ENCODE measurements at regions not wholly inside any gene's neighbourhood (a gene's known extent, or its start where the extent isn't known, plus 50 kb on each side); places are given as distances from the start of the nearest gene placed in this dataset.
"Not testable (repeated sequence)": the region's sequence is repeated elsewhere in the genome, so short reads cannot be mapped to it uniquely, and the experiment has no call there.

- DNase-seq, result no peak
Observed at GRCh38 chr11:79670882-79671281, 230.1 kb upstream of the TENM4 start.

- no peak for DNase-seq
Observed at GRCh38 chr11:79668575-79668974, 227.7 kb upstream of the TENM4 start.

- no peak for DNase-seq
Observed at GRCh38 chr11:79667380-79667779, 226.6 kb upstream of the TENM4 start.

GRCh38 chr11:79663017-79663416, 222.2 kb upstream of the TENM4 start:
- no peak for DNase-seq

- no peak for DNase-seq
Observed at GRCh38 chr11:79661373-79661772, 220.5 kb upstream of the TENM4 start.

GRCh38 chr11:79648766-79649520, 208.1 kb upstream of the TENM4 start:
- DNase-seq, result no peak

- DNase-seq, result no peak
Observed at GRCh38 chr11:79637219-79637618, 196.4 kb upstream of the TENM4 start.

- no peak for DNase-seq
Observed at GRCh38 chr11:79634905-79635304, 194.1 kb upstream of the TENM4 start.

- no peak for DNase-seq
Observed at GRCh38 chr11:79627281-79627680, 186.5 kb upstream of the TENM4 start.

- no peak for DNase-seq
Observed at GRCh38 chr11:79626135-79627075, 185.6 kb upstream of the TENM4 start.

- DNase-seq, result no peak
Observed at GRCh38 chr11:79623375-79623774, 182.5 kb upstream of the TENM4 start.

GRCh38 chr11:79617561-79617960, 176.7 kb upstream of the TENM4 start:
- DNase-seq, result no peak

- DNase-seq, result no peak
Observed at GRCh38 chr11:79616392-79616851, 175.6 kb upstream of the TENM4 start.

GRCh38 chr11:79615425-79615824, 174.6 kb upstream of the TENM4 start:
- DNase-seq, result no peak

- DNase-seq, result no peak
Observed at GRCh38 chr11:79610678-79611077, 169.8 kb upstream of the TENM4 start.

- DNase-seq, result no peak
Observed at GRCh38 chr11:79610139-79610538, 169.3 kb upstream of the TENM4 start.

- no peak for DNase-seq
Observed at GRCh38 chr11:79609511-79609910, 168.7 kb upstream of the TENM4 start.

GRCh38 chr11:79606461-79606860, 165.6 kb upstream of the TENM4 start:
- DNase-seq, result not testable (repeated sequence)

- DNase-seq, result no peak
Observed at GRCh38 chr11:79600711-79601110, 159.9 kb upstream of the TENM4 start.

- no peak for DNase-seq
Observed at GRCh38 chr11:79594834-79595233, 154.0 kb upstream of the TENM4 start.

GRCh38 chr11:79592824-79593223, 152.0 kb upstream of the TENM4 start:
- no peak for DNase-seq

- no peak for DNase-seq
Observed at GRCh38 chr11:79592406-79592805, 151.6 kb upstream of the TENM4 start.

GRCh38 chr11:79582434-79582833, 141.6 kb upstream of the TENM4 start:
- DNase-seq, result no peak

- DNase-seq, result no peak
Observed at GRCh38 chr11:79579063-79579462, 138.2 kb upstream of the TENM4 start.
